SK-N-SH treated with all-trans-retinoic acid at 6 μM for 48 hours (cell line): ENCODE measurements at regions not wholly inside any gene's neighbourhood (a gene's known extent, or its start where the extent isn't known, plus 50 kb on each side); places are given as distances from the start of the nearest gene placed in this dataset.

Source experiments
- ATAC-seq: fragments of 200-7000 bp; cut with Tn5 transposase; 3 replicates; pipeline ENCODE4 v1.9.1; 2020; ENCODE audit warnings: mild to moderate bottlenecking, moderate library complexity
- ARNTL ChIP-seq: fragments of 450-650 bp; formaldehyde crosslinking; IDR thresholded peaks from 2 replicates; pipeline ENCODE4 v1.5.0; 2020; ENCODE audit warnings: low read depth, mild to moderate bottlenecking, moderate library complexity, borderline replicate concordance
- BACH2 ChIP-seq: fragments of 250-450 bp; sonication (Bioruptor Pico); IDR thresholded peaks from 2 replicates; pipeline ENCODE4 v1.9.0; 2021; ENCODE audit warnings: mild to moderate bottlenecking, borderline replicate concordance
- CSDC2 ChIP-seq: fragments of 250-450 bp; sonication (Bioruptor Pico); IDR thresholded peaks from 2 replicates; pipeline ENCODE4 v1.5.0; 2020; ENCODE audit warnings: mild to moderate bottlenecking, moderate library complexity
- ESRRG ChIP-seq: fragments of 250-450 bp; sonication (Bioruptor Pico); IDR thresholded peaks from 2 replicates; pipeline ENCODE4 v1.6.1; 2021; ENCODE audit warnings: mild to moderate bottlenecking
- GLIS3 ChIP-seq: fragments of 250-450 bp; sonication (Bioruptor Pico); IDR thresholded peaks from 2 replicates; pipeline ENCODE4 v1.5.0; 2020; ENCODE audit warnings: mild to moderate bottlenecking, moderate library complexity
- ISL1 ChIP-seq: fragments of 250-450 bp; sonication (Bioruptor Pico); IDR thresholded peaks from 2 replicates; pipeline ENCODE4 v2.1.2; 2022; ENCODE audit warnings: mild to moderate bottlenecking, moderate library complexity
- OSR1 ChIP-seq: fragments of 250-450 bp; sonication (Bioruptor Pico); IDR thresholded peaks from 2 replicates; pipeline ENCODE4 v1.8.0; 2022; ENCODE audit warnings: moderate library complexity, mild to moderate bottlenecking, inconsistent platforms
- PPARA ChIP-seq: fragments of 250-450 bp; sonication (Bioruptor Pico); IDR thresholded peaks from 2 replicates; pipeline ENCODE4 v1.5.0; 2020; ENCODE audit warnings: mild to moderate bottlenecking, borderline replicate concordance
- RARB ChIP-seq: fragments of 250-450 bp; sonication (Bioruptor Pico); IDR thresholded peaks from 2 replicates; pipeline ENCODE4 v1.8.0; 2021; ENCODE audit warnings: mild to moderate bottlenecking, moderate library complexity
- TOX ChIP-seq: fragments of 250-450 bp; sonication (Bioruptor Pico); IDR thresholded peaks from 2 replicates; pipeline ENCODE4 v1.8.0; 2021; ENCODE audit warnings: mild to moderate bottlenecking, moderate library complexity, borderline replicate concordance
- ZC3H10 ChIP-seq: fragments of 250-450 bp; sonication (Bioruptor Pico); IDR thresholded peaks from 2 replicates; pipeline ENCODE4 v1.5.1; 2021; ENCODE audit warnings: mild to moderate bottlenecking, moderate library complexity
- ZFP30 ChIP-seq: fragments of 450-650 bp; formaldehyde crosslinking; IDR thresholded peaks from 2 replicates; pipeline ENCODE4 v1.5.0; 2022; ENCODE audit warnings: mild to moderate bottlenecking, moderate library complexity
- ZNF565 ChIP-seq: fragments of 450-650 bp; formaldehyde crosslinking; conservative IDR thresholded peaks from 2 replicates; pipeline ENCODE4 v1.5.0; 2020; ENCODE audit warnings: low read depth, mild to moderate bottlenecking, moderate library complexity
- ZNF70 ChIP-seq: fragments of 450-650 bp; formaldehyde crosslinking; IDR thresholded peaks from 2 replicates; pipeline ENCODE4 v1.5.0; 2020; ENCODE audit warnings: mild to moderate bottlenecking, moderate library complexity
- TF ChIP-seq, protein P1 (sequence below): fragments of 250-450 bp; sonication (Bioruptor Pico); IDR thresholded peaks from 2 replicates; pipeline ENCODE4 v1.5.0; 2020; ENCODE audit warnings: mild to moderate bottlenecking, moderate library complexity
- TF ChIP-seq, protein P2 (sequence below): fragments of 250-450 bp; sonication (Bioruptor Pico); IDR thresholded peaks from 2 replicates; pipeline ENCODE4 v1.8.0; 2021; ENCODE audit warnings: low read depth, mild to moderate bottlenecking, moderate library complexity, borderline replicate concordance
- TF ChIP-seq, protein P3 (sequence below): fragments of 250-450 bp; sonication (Bioruptor Pico); IDR thresholded peaks from 2 replicates; pipeline ENCODE4 v1.5.1; 2021; ENCODE audit warnings: mild to moderate bottlenecking, moderate library complexity
- TF ChIP-seq, protein P4 (sequence below): fragments of 250-450 bp; sonication (Bioruptor Pico); IDR thresholded peaks from 2 replicates; pipeline ENCODE4 v1.5.1; 2020; ENCODE audit warnings: low read depth, mild to moderate bottlenecking, moderate library complexity
- TF ChIP-seq, protein P5 (sequence below): fragments of 250-450 bp; sonication (Bioruptor Pico); IDR thresholded peaks from 2 replicates; pipeline ENCODE4 v1.8.0; 2020; ENCODE audit warnings: mild to moderate bottlenecking, moderate library complexity, borderline replicate concordance

DNA sequence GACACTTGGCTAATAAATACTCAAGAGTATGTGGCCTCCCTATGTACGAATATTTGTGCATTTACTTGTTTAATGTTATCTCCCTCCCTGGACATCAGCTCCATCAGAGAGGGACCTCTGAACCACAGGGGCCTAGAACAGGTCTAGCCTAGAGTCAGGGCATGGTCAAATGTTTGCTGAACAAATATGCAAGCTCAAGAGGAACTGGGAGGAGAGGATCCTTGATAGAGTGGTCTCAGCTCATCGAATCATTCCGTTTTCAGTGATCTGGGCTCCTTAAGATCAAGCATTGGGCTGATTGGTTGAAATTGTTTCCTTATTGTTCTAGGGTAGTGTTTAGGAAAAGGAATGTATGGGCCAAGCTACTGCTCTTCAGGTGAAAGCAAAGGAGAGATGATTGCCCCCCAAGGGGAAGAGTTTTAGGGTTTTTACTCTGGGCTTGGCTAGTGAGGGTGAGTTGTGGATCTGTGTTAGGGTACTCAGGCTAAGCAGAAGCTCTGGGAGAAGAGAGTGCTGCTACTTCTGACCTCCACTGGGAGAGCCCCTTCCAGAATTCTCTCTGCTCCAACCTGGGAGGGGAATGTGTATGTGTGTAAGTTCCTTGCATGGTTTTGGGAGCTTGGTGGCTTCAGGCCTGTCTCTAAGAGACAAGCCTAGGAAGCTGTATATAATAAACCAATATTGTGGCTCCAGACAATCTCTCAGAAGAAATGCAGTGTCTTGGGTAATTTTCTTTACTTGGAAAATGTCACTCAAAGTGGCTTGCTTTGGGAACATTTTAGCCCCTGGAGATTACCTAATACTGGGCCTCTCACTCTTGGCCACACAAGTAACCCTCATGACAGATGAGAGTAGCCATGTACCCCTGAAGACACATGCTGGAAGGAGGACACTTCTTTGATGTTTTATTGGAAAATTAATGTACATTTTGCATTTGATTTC, 110.0 kb downstream of the EMX2 start (continued):
- TF ChIP-seq, protein P1, sequence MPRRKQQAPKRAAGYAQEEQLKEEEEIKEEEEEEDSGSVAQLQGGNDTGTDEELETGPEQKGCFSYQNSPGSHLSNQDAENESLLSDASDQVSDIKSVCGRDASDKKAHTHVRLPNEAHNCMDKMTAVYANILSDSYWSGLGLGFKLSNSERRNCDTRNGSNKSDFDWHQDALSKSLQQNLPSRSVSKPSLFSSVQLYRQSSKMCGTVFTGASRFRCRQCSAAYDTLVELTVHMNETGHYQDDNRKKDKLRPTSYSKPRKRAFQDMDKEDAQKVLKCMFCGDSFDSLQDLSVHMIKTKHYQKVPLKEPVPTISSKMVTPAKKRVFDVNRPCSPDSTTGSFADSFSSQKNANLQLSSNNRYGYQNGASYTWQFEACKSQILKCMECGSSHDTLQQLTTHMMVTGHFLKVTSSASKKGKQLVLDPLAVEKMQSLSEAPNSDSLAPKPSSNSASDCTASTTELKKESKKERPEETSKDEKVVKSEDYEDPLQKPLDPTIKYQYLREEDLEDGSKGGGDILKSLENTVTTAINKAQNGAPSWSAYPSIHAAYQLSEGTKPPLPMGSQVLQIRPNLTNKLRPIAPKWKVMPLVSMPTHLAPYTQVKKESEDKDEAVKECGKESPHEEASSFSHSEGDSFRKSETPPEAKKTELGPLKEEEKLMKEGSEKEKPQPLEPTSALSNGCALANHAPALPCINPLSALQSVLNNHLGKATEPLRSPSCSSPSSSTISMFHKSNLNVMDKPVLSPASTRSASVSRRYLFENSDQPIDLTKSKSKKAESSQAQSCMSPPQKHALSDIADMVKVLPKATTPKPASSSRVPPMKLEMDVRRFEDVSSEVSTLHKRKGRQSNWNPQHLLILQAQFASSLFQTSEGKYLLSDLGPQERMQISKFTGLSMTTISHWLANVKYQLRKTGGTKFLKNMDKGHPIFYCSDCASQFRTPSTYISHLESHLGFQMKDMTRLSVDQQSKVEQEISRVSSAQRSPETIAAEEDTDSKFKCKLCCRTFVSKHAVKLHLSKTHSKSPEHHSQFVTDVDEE (CRISPR knock-in tag) = no peak
- TF ChIP-seq ISL1 (CRISPR knock-in tag) = no peak
- no peak for TF ChIP-seq OSR1 (CRISPR knock-in tag)
- no peak for TF ChIP-seq RARB (CRISPR knock-in tag)
- TF ChIP-seq PPARA (CRISPR knock-in tag) = no peak
- TF ChIP-seq ZNF565 = no peak
- TF ChIP-seq ESRRG (CRISPR knock-in tag) = no peak

DNA sequence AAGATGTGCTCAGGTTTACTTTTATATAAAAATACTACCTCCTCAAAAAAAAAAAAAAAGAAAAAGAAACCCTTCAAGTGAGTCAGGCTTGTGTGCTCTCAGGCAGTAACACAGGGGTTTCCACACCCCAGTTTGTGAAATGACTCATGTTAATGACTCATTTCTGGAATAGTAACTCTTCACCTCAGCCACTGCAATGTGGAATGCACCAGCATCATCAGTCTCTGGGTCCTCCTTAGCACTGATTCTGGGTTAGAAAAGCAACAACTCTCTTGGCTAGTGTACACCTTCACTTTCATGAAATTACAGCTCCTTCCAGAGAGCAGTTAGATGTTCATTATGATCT, 110.6 kb downstream of the EMX2 start:
- TF ChIP-seq CSDC2 (CRISPR knock-in tag) (no peak), OSR1 (CRISPR knock-in tag) (no peak), ZC3H10 (CRISPR knock-in tag) (no peak), ZFP30 (CRISPR knock-in tag) (no peak), TOX (CRISPR knock-in tag) (no peak)
- TF ChIP-seq, protein P2, sequence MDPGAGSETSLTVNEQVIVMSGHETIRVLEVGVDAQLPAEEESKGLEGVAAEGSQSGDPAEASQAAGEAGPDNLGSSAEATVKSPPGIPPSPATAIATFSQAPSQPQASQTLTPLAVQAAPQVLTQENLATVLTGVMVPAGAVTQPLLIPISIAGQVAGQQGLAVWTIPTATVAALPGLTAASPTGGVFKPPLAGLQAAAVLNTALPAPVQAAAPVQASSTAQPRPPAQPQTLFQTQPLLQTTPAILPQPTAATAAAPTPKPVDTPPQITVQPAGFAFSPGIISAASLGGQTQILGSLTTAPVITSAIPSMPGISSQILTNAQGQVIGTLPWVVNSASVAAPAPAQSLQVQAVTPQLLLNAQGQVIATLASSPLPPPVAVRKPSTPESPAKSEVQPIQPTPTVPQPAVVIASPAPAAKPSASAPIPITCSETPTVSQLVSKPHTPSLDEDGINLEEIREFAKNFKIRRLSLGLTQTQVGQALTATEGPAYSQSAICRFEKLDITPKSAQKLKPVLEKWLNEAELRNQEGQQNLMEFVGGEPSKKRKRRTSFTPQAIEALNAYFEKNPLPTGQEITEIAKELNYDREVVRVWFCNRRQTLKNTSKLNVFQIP (CRISPR knock-in tag) = no peak
- no peak for ATAC-seq

DNA sequence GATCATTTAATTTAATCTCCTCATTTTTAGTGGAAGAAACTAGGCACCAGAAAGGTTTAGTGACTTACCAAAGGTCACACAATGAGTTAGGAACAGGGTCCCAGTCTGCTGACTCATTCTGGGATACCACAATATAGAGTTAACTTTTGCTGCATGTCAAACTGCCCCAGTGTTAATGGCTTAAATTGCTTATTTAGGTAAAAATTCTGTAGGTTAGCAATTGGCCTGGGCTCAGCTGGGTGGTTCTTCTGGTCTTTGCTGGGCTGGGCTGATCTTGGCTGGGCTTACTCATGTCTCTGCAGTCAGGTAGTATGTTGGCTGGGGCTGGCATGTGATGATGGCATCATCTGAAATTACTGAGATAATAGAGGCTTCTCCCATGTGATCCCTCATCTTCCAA, 111.6 kb downstream of the EMX2 start:
- no peak for ATAC-seq
- TF ChIP-seq ZNF565 (no peak), ZFP30 (CRISPR knock-in tag) (no peak), BACH2 (CRISPR knock-in tag) (no peak), RARB (CRISPR knock-in tag) (no peak), GLIS3 (CRISPR knock-in tag) (no peak), PPARA (CRISPR knock-in tag) (no peak), ZC3H10 (CRISPR knock-in tag) (no peak), ISL1 (CRISPR knock-in tag) (no peak), ARNTL (CRISPR knock-in tag) (no peak), ZNF70 (no peak), ESRRG (CRISPR knock-in tag) (no peak)
- TF ChIP-seq, protein P3, sequence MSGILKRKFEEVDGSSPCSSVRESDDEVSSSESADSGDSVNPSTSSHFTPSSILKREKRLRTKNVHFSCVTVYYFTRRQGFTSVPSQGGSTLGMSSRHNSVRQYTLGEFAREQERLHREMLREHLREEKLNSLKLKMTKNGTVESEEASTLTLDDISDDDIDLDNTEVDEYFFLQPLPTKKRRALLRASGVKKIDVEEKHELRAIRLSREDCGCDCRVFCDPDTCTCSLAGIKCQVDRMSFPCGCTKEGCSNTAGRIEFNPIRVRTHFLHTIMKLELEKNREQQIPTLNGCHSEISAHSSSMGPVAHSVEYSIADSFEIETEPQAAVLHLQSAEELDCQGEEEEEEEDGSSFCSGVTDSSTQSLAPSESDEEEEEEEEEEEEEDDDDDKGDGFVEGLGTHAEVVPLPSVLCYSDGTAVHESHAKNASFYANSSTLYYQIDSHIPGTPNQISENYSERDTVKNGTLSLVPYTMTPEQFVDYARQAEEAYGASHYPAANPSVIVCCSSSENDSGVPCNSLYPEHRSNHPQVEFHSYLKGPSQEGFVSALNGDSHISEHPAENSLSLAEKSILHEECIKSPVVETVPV (CRISPR knock-in tag) = no peak
- TF ChIP-seq, protein P4, sequence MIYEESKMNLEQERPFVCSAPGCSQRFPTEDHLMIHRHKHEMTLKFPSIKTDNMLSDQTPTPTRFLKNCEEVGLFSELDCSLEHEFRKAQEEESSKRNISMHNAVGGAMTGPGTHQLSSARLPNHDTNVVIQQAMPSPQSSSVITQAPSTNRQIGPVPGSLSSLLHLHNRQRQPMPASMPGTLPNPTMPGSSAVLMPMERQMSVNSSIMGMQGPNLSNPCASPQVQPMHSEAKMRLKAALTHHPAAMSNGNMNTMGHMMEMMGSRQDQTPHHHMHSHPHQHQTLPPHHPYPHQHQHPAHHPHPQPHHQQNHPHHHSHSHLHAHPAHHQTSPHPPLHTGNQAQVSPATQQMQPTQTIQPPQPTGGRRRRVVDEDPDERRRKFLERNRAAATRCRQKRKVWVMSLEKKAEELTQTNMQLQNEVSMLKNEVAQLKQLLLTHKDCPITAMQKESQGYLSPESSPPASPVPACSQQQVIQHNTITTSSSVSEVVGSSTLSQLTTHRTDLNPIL (CRISPR knock-in tag) = no peak
- TF ChIP-seq, protein P5, sequence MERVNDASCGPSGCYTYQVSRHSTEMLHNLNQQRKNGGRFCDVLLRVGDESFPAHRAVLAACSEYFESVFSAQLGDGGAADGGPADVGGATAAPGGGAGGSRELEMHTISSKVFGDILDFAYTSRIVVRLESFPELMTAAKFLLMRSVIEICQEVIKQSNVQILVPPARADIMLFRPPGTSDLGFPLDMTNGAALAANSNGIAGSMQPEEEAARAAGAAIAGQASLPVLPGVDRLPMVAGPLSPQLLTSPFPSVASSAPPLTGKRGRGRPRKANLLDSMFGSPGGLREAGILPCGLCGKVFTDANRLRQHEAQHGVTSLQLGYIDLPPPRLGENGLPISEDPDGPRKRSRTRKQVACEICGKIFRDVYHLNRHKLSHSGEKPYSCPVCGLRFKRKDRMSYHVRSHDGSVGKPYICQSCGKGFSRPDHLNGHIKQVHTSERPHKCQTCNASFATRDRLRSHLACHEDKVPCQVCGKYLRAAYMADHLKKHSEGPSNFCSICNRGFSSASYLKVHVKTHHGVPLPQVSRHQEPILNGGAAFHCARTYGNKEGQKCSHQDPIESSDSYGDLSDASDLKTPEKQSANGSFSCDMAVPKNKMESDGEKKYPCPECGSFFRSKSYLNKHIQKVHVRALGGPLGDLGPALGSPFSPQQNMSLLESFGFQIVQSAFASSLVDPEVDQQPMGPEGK = no peak
- TF ChIP-seq, all 23 proteins: peak for 0
